Ishikawa (cell line): ENCODE measurements at regions not wholly inside any gene's neighbourhood (a gene's known extent, or its start where the extent isn't known, plus 50 kb on each side); places are given as distances from the start of the nearest gene placed in this dataset.

Experiments
- CEBPB ChIP-seq: IDR thresholded peaks from 2 replicates; pipeline ENCODE4 v1.6.1; 2012
- CREB1 ChIP-seq: IDR thresholded peaks from 2 replicates; pipeline ENCODE4 v1.6.1; 2012; ENCODE audit warnings: low read depth
- EGR1 ChIP-seq: IDR thresholded peaks from 2 replicates; pipeline ENCODE4 v1.6.1; 2012
- FOXM1 ChIP-seq: IDR thresholded peaks from 2 replicates; pipeline ENCODE4 v1.6.1; 2012; ENCODE audit warnings: low read depth, borderline replicate concordance
- RAD21 ChIP-seq: IDR thresholded peaks from 2 replicates; pipeline ENCODE4 v1.6.1; 2012; ENCODE audit warnings: low read depth
- TAF1 ChIP-seq: IDR thresholded peaks from 2 replicates; pipeline ENCODE4 v1.6.1; 2012; ENCODE audit warnings: low read depth, mild to moderate bottlenecking
- YY1 ChIP-seq: IDR thresholded peaks from 2 replicates; pipeline ENCODE4 v1.6.1; 2012; ENCODE audit warnings: low read depth
- TF ChIP-seq, protein P1 (sequence below): IDR thresholded peaks from 2 replicates; pipeline ENCODE4 v1.6.1; 2012

DNA sequence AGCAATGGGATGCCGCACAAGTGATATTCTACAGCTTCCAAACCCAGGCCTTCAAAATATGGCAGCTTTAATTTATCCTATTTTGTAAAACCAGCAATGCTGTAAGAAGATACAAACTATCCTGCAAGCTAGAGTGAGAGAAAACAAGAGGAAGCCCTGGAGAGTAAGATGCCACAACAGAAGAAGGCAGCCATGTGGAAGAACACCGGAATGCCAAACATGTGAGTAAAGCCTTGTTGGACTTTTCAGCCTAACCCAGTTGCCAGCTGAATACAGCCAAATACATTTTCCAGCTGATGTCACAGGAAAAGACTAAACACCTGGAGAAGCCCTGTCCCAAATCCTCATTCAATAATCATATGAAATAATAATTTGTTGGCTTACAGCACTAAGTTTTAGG lies 1115.1 kb upstream of the CADM2 start:
- TF ChIP-seq CEBPB (no peak), RAD21 (no peak), CREB1 (no peak), YY1 (no peak), TAF1 (no peak), EGR1 (no peak), FOXM1 (no peak)
- TF ChIP-seq, protein P1, sequence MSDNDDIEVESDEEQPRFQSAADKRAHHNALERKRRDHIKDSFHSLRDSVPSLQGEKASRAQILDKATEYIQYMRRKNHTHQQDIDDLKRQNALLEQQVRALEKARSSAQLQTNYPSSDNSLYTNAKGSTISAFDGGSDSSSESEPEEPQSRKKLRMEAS: no peak
